ENCODE measurements at regions not wholly inside any gene's neighbourhood (a gene's known extent, or its start where the extent isn't known, plus 50 kb on each side); places are given as distances from the start of the nearest gene placed in this dataset.

DNA sequence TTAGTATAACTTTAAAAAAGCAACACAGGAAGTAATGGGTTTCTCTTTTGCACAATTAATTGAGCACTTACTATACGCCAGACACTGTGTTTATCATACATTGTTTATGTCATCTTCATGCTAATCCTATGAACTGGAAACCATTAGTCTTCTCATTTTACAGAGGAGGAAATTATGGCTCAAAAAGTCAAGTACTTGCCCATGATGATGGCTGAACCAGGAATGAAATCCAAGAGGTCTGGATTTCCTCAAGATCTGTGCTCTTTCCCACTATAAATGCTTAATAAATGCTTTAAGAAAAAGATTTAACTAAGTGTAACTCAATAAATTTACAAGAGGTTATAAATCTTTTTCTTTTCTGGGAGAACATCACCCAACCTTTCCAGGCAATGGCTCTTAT is 303.7 kb upstream of the RRP15 start:
- Histone ChIP-seq H2BK5ac (ENCODE audit: insufficient read length, low read length) (no peak overlapping the region), H3K4ac (ENCODE audit: low read depth, low read length) (no peak overlapping the region), H3K23ac (ENCODE audit: insufficient read length, low read depth, low read length) (no peak overlapping the region), H2BK12ac (ENCODE audit: insufficient read length, low read depth, low read length) (no peak overlapping the region), H3K56ac (ENCODE audit: insufficient read length, low read depth, low read length) (no peak overlapping the region), H3K79me2 (ENCODE audit: insufficient read depth, low read length) (no peaks in the 10 kb centered on the region), H3K4me2 (ENCODE audit: insufficient read depth, insufficient read length, low read length) (no peak overlapping the region), H4K91ac (ENCODE audit: insufficient read length, low read depth, low read length) (no peak overlapping the region), H2AFZ (ENCODE audit: low read length) (no peak overlapping the region), H2BK120ac (ENCODE audit: low read depth, low read length, poor library complexity, severe bottlenecking) (no peak overlapping the region), H3K9me3 (ENCODE audit: control insufficient read depth, low read depth, low read length) (no peaks in the 10 kb centered on the region), H3K79me1 (ENCODE audit: insufficient read depth, low read depth, low read length, poor library complexity, severe bottlenecking) (no peaks in the 10 kb centered on the region), H3K14ac (ENCODE audit: insufficient read depth, low read length) (no peak overlapping the region), H3K18ac (ENCODE audit: insufficient read length, low read depth, low read length) (no peak overlapping the region), H3K4me1 (ENCODE audit: insufficient read depth, low read length) (peaks cover 3% of the 10 kb centered on the region; the same call in 1 of the 2 replicates), H3K9ac (ENCODE audit: extremely low read depth, insufficient read length, low read length) (no peak overlapping the region), H3K27me3 (ENCODE audit: insufficient read depth, low read length) (no peaks in the 10 kb centered on the region), H2BK20ac (ENCODE audit: low read depth, low read length, poor library complexity, severe bottlenecking) (no peak overlapping the region), H4K8ac (replicated peaks; ENCODE audit: insufficient read length, low read depth, low read length) (no peak overlapping the region), H3T11ph (ENCODE audit: low read length) (no peak overlapping the region), H2AK5ac (ENCODE audit: insufficient read length, low read length) (no peak overlapping the region), H2BK15ac (ENCODE audit: low read depth, low read length) (no peak overlapping the region), H3K23me2 (ENCODE audit: insufficient read length, low read depth, low read length, poor library complexity, severe bottlenecking) (no peaks in the 10 kb centered on the region), H4K20me1 (ENCODE audit: control insufficient read depth, insufficient read depth, insufficient read length) (no peaks in the 10 kb centered on the region), H4K5ac (ENCODE audit: insufficient read length, low read depth, low read length) (no peak overlapping the region), H3K27ac (ENCODE audit: insufficient read length, low read depth, low read length) (no peak overlapping the region)
- WGBS (ENCODE audit: extremely low coverage, insufficient read length, low lambda C conversion rate): no CpG with 5 or more reads among the region's 1 CpG
- Mint-ChIP-seq H3K36me3 (ENCODE audit: insufficient read depth in 1 of 3, low read depth in 3 of 3) (peaks cover 0 to 5% (median 4%) of the 10 kb centered on the region in 3 experiments; a peak in 4 of 7 replicates), H3K4me3 (no peak overlapping the region), H3K9me3 (peaks cover 0 to 3% of the 10 kb centered on the region in 2 experiments; a peak in 2 of 5 replicates), H3K4me1 (peaks cover 18 to 20% of the 10 kb centered on the region in 2 experiments), H3K27ac (no peak overlapping the region), H3K27me3 (ENCODE audit: low read depth) (no peaks in the 10 kb centered on the region)
- TF ChIP-seq CTCF (conservative IDR thresholded peaks at IDR 0.05): no peak
- DNase-seq: no peak

All from H9 (cell line).